NT2/D1 (cell line): ENCODE measurements at regions not wholly inside any gene's neighbourhood (a gene's known extent, or its start where the extent isn't known, plus 50 kb on each side); places are given as distances from the start of the nearest gene placed in this dataset.

Experiments used
- SUZ12 ChIP-seq: IDR thresholded peaks from 2 replicates; pipeline ENCODE4 v1.6.1; 2011; ENCODE audit not compliant: insufficient read length, insufficient read depth; ENCODE audit errors: extremely low read depth
- YY1 ChIP-seq: IDR thresholded peaks from 2 replicates; pipeline ENCODE4 v1.6.1; 2011; ENCODE audit not compliant: insufficient read length, insufficient read depth
- ZNF274 ChIP-seq: IDR thresholded peaks from 2 replicates; pipeline ENCODE4 v1.6.1; 2011; ENCODE audit warnings: mild to moderate bottlenecking, low read depth, low read length

DNA sequence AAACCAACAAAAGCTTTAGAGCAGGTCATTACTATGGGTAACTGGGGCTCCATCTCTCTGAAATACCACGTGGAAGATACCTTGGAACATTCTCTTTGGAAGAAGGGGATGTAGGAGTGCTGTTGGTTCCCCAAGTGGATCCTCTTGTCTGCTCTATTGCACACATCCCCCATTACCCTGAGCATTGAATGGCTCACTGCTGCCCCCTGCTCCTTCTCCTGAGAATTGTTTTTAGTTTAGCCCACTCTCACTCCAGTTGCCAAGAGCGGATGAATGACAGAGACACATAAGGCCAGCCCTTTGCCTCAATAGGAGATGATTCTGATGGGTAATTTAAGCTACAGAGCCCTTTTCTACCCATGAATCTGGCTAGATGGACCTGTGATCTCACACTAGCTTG is 135.6 kb upstream of the SUCLG2 start:
- TF ChIP-seq YY1 (no peak), ZNF274 (no peak), SUZ12 (no peak)
